AG08396 (cell line): ENCODE measurements at regions not wholly inside any gene's neighbourhood (a gene's known extent, or its start where the extent isn't known, plus 50 kb on each side); places are given as distances from the start of the nearest gene placed in this dataset.

Experiments
- DNase-seq: peaks from one replicate; pipeline ENCODE4 v3.0.0; 2012; ENCODE audit warnings: low spot score, mixed read lengths

DNA sequence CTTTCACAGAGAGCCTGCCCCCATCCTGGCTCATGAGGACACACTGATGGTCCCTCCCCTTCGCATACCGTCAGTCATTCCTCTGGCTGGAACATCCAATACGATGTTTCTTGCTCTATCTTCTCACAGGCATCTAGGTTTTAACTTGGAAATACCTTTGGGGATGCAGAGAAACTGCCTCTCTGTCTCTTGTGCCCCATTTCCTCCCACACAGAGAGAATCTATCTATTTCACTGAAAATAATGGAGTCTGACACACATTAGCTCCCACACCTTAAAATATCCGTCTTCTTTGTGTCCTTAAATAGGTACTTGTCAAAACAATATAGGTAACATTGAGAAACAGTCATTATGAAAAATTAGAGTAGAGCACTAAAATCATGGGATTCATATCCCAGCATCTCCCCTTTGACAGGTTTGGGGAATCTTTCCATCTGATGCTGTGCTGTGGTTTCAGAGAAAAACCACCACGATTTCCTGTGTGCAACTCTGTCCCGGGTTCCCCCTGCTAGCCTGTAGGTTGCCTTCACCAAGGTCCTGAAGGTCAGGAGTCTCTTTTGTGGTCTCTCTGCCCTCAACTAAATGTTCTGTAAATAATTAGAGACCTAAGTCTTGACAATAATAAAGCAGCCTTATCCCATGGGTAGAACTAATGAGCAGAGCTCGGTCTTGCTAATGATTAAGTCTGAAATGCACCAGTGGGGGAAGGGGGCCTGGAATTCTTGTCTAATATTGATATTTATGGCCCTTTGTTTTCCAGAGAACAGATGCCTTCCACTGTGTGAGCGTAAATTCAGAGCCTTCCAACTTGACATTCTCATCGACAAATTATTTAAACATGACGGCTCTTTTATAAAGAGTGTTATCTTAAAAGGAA, 371.0 kb downstream of the ICE1 start:
- no peak for DNase-seq

GRCh38 chr5:5792106-5792505, 369.6 kb downstream of the ICE1 start:
- no peak for DNase-seq

GRCh38 chr5:5788793-5789192, 366.3 kb downstream of the ICE1 start:
- no peak for DNase-seq

DNA sequence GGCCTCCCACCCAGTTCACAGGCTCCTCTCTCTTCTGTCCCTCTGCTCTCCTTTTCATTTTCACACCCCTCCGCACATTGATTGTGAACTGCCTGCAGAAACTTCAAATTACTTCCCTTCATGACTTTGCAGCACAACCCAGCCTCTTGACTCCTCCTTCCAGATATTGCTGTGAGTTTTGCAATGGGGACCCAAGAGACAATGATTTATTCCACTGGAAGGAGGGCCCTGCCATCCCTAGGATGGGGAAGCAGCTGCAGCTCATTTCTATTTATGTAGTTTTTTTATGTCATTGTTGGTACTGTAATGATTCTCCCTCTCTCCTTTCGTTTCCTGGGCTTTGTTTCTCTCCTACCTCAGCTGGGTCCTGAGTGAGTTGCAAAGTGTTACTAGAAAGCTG, 364.9 kb downstream of the ICE1 start:
- DNase-seq, result no peak

DNA sequence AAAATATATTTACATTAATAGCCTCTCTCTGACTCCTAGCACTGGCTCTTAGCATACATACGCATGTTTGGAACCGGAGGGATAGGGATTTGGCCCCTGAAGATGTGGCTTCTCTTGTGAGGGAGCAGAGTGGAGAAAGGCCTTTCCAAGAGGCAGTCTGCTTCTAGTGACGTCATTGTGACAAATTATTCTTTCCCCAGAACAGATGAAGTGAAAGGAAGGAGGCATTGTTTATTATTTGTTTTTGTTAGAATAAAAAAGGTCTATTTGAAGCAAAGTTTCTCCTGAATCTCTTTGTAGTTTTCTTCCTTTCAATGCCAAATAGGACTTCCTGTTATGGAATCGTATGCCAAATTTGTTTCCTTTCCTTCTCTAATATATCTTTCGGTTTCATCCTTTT, 361.6 kb downstream of the ICE1 start:
- no peak for DNase-seq

GRCh38 chr5:5783021-5783420, 360.5 kb downstream of the ICE1 start:
- DNase-seq, result no peak

- DNase-seq, result no peak
These were observed 359.9 kb downstream of the ICE1 start for GRCh38 chr5:5782402-5782801.

- DNase-seq, result no peak
These were observed 358.9 kb downstream of the ICE1 start for GRCh38 chr5:5781335-5781734.

GRCh38 chr5:5780253-5780652, 357.8 kb downstream of the ICE1 start:
- DNase-seq, result no peak

GRCh38 chr5:5777013-5777412, 354.5 kb downstream of the ICE1 start:
- DNase-seq, result no peak

GRCh38 chr5:5772202-5772601, 349.7 kb downstream of the ICE1 start:
- DNase-seq, result no peak

- DNase-seq, result no peak
These were observed 348.3 kb downstream of the ICE1 start for GRCh38 chr5:5770825-5771224.

- DNase-seq, result no peak
These were observed 344.9 kb downstream of the ICE1 start for GRCh38 chr5:5767286-5767928.

DNA sequence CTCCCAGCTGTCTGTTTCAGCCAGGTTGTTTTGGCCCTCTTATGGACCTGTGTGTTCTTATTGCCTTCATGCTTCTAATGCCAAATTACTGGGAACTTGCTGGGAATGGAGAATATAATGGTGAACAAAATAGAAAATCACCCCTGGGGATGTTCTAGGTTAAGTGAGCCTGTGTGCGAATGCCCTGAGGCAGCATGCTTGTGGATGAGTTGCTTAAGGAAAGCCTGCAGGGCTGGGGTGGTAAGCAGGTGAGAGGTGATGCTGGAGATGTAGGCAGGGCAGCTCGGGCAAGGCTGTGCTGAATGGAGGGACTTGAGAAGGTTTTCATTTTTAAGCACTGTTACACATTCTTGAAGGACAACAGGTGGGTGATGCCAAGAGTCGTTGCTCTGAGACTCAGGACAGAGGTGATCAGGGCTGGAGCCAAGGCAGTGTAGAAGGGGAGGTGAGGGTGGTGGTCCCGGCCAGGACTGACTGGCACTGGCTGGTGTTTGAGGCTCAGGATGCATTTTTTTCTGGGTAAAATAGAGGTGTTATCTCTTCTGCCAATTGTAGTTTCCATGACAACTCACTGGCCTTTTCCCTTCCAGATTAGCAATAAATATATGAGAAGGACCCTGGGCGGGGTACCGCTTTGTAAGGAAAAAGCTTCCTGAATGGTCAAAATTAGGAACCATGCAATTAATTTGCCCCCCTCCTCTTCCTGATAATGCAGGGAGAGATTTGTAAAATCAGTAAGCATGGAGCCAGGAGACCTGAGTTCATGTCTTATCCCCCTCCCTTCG, 342.8 kb downstream of the ICE1 start:
- DNase-seq, result no peak

GRCh38 chr5:5764246-5764645, 341.8 kb downstream of the ICE1 start:
- no peak for DNase-seq

DNA sequence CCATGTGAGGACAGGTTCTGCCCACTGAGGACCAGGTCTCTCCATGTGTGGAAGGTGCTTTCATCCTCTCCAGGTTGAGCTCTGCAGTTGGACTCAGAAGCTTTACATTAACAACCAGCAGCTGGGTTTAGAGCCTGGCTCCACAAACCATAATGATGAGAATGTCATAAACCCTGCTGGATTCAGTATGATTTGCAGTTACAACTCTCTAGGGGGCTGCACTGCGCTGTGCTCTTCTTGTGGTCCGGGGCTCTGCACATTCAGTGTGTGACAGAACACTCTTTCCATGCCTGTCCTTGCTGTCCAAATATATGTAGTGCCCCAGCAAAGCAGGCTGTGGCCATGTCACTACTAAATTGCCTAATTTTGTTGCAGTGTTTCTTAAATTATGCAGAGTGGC, 334.3 kb downstream of the ICE1 start:
- DNase-seq, result no peak

- DNase-seq, result no peak
These were observed 333.4 kb downstream of the ICE1 start for GRCh38 chr5:5755888-5756287.

DNA sequence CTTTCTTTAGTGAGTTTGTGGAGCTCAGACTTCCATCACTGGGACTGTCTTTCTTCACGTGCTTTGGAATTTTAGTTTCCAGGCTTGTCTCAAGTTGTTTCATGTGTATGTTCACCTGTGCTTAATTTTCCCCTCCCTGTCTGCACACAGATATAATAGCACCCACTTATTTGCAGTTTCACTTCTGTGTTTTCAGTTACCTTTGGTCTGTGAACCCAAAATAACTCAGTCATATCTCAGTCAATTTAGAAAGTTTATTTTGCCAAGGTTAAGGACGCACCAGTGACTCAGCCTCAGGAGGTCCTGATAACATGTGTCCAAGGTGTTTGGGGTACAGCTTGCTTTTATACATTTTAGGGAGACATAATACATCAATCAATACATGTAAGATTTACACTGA, 330.4 kb downstream of the ICE1 start:
- DNase-seq, result no peak

DNA sequence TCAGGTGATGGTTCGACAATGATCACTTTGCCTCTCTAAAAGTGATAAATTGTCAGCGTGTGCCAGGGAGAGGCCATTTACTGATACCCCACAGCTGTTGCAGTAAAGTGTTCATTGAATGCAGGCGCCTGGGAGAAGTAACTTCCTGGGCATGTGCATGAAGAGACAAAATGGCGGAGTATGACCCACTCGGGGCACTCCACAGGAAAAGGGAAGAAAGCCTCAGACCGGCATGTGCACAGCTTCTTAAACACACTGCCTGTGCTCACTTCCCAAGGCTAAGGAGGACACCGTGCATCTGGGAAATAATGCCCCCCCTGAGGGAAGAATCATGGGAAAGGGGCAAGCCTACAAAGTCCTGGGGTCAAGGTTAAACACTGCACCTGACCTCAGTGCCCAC, 329.5 kb downstream of the ICE1 start:
- DNase-seq, result no peak

DNA sequence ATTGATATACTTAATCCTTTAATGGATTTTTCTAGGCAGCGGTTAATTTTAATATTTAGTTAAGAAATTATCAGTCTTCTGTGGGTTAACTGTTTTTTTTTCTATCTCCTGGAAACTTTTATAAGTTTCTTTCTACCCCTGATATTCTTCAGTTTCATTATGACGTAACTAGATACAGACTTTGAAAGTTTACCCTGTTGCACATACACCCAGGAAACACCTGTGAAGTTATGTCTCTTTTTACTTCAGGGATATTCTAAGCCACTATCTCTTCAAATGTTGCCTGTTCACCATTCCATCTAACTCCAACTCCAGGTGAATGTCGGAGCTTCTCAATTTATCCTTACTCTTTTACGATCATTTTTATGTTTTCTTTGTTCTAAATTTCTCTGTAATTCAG, 329.0 kb downstream of the ICE1 start:
- no peak for DNase-seq

- DNase-seq, result no peak
These were observed 318.9 kb downstream of the ICE1 start for GRCh38 chr5:5741418-5741817.

DNA sequence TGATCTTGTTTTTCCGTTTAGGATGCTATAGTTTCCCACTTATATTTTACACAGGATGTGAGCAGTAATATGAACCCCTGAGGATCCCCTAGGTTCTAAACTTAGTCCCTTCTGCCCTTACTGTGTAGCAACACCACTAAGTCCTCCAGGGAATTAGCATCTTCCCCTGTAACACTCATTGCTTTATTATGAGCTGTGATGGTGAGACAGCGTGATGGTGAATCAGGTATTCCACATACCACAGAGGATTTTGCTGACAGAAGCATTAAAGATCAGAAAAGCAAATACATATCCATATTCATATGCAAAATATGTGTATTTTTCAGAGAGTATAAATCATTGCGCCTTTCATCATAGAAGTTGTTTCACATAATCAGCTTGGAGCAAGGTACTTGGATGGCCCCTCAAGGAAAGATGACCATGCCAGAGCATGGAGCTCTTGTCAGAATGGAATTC, 317.0 kb downstream of the ICE1 start:
- DNase-seq, result no peak
